Activated CD8-positive, alpha-beta memory T cell treated with anti-CD3 and anti-CD28 coated beads for 1 hour (primary cell): ENCODE measurements at regions not wholly inside any gene's neighbourhood (a gene's known extent, or its start where the extent isn't known, plus 50 kb on each side); places are given as distances from the start of the nearest gene placed in this dataset.

ENCODE experiments used
- DNase-seq, 2 donors: peaks; one replicate each; pipeline ENCODE4 v3.0.0-alpha.2; 2020; ENCODE audit warnings: low read depth in 1 of 2; ENCODE audit errors: extremely low read depth in 1 of 2

DNA sequence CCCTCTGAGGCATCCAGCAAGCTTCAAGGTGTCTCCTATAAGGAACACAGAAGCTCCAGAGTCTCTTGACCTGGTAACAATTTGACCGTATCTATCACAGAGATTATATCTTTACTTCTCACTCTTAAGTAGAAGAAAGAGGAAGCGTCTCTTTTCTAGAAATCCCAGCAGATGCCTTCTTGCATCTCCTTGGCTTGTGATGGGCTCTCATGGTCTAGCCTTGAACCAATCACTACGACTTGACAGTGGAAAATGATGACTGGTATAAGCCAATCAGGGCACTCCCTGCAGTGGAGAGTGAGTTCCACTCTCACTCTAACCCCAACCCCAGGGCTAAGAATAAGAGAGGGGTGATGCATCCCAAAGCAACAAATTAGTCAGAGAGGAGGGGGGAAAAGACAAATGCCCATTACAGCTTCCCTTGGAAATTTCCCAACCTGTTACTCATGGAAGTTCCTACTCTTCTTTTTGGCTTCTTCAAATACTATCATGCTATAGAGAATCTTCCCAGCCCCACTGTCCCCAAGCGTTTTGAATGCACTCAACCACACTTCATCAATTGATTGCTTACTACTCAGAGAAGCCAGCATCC lies 293.5 kb downstream of the MN1 start:
- no peak for DNase-seq

DNA sequence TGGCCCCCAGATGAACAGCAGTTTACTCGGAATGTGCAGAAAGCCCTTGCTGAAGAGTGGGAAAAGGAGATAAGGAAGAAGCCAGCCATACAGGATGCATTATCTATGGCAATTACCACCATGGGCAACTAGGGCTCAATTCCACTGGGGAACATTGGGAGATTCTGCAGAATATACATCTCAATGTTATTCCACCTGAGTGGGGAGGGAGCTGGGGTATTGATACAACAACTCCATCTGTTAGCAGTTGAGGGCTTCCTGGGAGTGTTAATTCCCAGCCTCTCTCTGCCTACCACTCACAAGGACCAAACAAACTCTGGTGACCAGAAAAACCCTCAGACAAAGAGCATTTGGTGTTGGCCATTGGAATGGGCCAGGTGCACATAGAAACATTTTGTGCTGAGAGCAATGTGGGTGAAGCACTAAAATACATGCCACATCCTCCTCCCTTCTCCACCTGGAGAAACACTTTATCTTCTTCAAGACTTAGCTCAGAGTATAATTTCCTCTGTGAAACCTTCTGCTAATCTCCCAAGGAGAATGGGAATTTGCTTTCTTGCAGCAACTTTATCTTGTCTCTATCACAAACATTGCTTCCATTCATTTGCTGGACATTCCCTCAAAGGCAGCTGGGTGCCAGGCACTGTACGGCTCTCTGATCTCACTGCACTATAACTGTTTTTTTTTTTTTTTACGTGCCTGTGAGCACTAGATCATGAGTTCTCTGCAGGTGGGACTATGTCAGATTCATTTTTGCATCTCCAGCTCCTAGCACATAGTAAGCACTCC lies 292.2 kb downstream of the MN1 start:
- DNase-seq = no peak

DNA sequence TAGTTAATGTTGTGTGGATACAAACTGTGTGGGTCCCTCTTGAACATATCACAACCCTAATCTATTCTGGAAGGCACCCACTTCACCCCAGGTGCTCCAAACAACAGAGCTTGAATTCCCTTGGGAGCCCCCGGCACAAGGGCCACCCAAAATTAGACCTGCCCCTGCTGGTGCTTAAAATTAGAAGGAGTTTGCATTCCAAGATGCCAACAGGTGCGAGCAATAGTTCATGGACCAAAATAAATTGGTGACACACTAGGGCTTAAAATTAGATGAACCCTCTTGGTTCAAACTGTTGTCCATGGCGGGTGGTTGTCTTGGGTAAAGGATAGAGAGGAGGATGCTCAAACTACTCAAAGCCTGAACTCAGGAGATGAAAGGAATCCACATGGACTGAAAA lies 291.5 kb downstream of the MN1 start:
- DNase-seq = no peak

DNA sequence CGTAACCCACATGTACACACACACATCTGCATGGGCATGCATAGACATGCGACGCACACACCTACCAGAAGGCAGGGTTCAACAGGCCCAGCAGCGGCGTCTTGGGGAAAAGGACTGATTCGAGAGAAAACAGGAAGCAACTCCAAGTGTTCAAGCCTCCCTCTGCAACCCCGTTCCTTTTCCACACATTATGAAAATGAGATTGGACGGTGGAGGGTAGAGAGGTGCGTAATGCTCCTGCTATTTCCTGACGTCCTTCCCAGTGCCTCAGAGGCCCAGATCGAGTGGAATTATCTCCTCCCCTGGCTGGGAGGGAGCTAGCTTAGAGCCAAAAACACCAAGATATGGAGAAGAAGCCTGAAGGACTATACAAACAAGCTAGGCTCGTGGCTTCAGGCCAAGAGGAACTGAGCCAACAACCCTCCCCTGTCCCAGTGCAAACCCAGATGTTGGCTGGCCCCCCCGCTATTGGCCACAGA lies 289.2 kb downstream of the MN1 start:
- no peak for DNase-seq

DNA sequence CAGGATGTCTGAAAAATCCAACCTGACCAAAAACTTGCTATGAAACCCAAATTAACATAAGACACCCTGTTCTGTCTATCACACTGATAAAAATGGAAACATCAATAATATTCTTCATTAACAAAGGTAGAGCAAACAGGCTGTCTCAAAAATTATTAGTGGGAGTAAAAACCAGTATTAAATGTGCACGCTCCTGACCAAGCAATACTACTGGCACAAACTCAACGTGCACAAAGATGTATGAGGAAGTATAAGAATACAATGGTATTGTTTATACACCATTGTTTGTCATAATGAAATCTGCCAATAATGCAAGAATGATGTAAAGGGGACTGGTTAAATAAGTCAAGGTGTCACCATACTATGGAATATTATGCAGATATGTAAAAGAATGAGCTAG lies 288.5 kb downstream of the MN1 start:
- no peak for DNase-seq

DNA sequence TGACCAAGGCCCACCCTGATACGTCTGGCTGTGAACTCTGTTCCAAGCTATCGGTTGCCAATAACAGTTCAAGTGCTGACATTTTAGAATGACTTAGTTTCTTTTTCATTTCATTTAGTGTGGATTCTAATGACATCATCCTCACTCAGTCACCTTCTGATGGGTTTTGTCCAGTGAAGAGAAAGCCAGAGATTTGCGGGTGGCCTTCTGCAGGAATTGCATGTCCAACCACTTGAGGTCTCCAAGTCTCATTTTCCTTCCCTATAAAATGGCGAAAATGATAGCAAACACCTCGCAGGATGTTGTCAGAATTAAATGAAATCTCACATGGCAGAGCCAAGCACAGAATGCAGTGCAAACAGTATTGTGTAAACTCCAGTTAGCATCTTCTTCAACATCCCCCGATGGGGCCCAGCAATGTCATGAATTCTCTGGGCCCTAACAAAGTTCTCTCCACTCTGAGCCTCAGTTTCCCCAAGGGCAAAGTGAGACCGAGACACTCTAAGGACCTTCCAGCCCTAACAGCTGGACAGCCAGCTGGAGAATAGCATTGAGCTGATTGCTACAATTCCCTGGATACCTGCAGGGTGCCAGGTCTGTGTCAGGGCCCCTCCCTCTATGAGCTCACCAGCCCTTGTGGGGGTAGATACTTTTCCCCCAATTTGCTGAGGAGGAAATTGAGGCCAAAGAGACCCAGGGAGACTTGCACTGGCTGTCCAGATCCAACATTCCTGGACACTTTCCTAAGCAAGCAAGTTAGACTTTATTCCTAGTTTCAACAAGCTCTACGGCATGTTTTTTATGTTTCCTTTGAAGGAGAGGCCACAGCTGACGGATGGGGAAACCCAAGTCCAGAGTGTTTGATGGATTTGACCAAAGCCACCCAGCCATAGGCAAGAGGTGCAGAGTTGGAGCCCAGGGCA lies 286.7 kb downstream of the MN1 start:
- DNase-seq = no peak

DNA sequence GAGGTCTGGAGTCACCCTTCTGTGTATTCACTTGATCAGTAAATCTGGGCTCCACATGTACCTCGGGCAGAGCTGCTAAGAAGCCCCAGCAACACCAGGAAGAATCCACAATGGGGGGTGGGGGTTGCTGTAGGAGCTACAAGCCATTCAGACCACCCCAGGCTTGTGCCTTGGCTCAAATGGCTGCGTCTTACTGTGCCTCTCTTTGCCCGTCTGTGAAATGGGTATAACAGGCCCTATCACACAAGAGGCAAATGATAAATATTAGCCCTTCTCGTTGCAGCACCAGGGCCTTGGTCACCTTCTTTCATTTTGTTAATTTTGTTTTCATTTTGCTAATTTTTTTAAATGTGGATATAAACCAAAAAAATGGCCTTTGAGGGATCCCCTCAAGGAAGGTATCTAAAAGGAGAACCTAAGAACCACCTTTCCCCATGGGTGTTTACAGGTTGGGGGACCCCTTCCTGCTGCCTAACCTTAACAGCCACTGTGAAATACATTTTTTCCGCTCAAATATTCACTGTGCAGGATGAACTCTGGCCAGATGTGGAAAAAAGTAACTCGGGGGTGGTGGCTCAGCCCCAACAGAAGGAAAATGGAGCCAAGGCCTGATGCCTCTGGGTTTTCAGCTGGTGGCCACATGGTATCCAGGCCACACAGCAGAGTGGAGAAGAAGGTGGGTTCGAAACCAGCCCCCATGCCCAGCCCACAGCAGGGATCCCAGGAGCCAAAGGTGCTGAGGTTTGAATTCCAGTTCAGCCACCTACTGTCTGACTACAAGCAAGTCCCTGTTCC lies 284.0 kb downstream of the MN1 start:
- no peak for DNase-seq

GRCh38 chr22:27518531-27519340 lies 282.8 kb downstream of the MN1 start:
- no peak for DNase-seq

GRCh38 chr22:27523711-27524110 lies 277.8 kb downstream of the MN1 start:
- no peak for DNase-seq

GRCh38 chr22:27525711-27526110 lies 275.8 kb downstream of the MN1 start:
- DNase-seq = no peak

DNA sequence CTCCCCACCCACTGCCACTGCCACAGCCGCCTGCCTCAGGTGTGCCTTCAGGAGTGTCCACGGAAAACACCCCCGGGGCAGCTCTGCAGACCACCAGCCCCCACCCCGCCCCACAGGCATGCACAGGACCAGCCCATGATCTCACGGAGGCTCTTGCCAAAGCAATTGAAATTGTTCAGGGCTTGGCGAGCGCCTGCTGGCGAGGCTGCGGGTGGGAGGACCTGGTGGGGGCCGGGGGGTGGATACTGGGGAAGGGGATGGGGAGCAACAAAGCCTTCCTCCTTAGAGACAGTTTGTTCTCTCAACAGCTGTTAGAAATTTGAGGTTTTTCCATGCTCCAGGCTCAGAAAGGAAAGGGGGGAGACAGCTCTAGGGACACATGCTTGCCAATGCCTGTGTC lies 274.7 kb downstream of the MN1 start:
- no peak for DNase-seq

DNA sequence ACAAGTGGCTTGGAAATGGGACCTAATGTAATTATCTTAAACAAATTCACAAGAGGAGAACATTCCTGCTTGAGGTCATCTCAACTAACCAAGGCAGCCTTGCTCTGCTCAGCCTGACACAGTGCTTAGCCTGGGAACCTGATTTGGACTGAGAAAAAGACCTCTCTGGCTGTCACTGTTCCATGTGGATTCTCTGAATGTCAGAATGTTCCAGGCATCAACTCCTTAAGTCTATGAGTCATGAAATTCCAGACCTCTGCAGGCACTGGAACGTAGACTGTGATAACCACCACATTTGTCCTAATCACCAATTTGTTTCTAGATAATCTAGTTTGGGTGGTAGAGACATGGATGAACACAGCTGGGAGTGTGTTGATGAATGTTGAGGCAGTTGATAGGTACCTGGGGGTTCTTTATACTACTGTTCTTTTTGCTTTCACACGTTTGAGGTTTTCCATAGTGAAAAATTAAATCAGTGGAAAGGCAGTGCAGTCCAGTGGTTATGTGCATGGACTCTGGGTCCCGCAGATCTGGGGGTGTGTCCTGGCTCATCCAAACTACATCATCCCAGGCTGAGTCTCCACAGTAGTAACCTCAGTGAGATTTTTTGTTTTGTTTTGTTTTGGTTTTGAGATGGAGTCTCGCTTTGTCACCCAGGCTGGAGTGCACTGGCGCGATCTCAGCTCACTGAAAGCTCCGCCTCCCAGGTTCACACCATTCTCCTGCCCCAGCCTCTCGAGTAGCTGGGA lies 269.6 kb downstream of the MN1 start:
- no peak for DNase-seq

DNA sequence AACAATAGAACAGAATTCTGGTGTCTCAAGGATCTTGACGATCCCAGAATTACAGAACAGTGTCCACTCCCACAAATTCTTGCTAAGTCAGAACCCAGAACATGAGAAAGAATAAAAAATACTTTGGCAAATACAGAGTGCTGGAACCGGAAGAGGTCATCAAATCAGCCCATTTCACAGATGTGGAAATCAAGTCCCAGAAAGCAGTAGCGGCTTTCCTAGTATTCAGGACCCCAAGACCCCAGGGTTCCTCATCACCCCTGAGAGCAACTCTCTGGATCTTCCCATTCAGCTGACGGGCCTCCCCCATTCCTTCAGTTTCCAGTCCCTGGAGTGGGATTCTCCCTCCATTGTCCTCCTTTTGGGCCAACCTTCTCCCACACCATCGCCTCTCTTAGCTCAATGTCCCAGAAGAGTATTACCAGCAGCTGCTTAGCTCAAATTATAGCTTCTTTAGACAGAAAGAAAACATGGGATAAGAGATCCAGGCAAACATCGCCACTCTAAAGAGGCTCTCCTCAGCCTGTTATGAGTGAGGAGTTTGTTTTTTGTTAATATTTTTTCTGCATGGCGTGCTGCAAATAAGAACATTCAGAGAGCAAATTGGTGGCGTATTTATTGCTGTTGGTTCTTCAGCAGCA lies 268.3 kb downstream of the MN1 start:
- DNase-seq = no peak

GRCh38 chr22:27534720-27535125 lies 266.8 kb downstream of the MN1 start:
- no peak for DNase-seq

DNA sequence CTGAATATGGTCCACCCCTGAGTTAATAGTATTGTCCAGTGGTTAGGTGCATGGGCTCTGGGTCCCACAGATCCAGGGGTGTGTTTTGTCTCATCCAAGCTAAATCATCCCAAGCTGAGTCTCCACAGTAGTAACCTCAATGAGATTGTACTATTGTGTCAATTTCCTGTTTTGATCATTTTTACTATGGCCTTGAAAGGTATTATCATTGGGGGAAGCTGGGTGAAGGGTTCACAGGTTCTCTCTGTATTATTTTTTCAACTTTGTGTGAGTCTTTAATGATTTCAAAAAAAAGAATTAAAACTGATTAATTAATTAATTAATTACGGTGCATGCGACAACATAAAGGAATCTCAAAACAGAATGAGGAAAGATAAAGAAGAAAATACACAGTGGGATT lies 266.1 kb downstream of the MN1 start:
- no peak for DNase-seq

GRCh38 chr22:27537501-27537900 lies 264.1 kb downstream of the MN1 start:
- DNase-seq = no peak

GRCh38 chr22:27538666-27539065 lies 262.9 kb downstream of the MN1 start:
- DNase-seq = no peak

DNA sequence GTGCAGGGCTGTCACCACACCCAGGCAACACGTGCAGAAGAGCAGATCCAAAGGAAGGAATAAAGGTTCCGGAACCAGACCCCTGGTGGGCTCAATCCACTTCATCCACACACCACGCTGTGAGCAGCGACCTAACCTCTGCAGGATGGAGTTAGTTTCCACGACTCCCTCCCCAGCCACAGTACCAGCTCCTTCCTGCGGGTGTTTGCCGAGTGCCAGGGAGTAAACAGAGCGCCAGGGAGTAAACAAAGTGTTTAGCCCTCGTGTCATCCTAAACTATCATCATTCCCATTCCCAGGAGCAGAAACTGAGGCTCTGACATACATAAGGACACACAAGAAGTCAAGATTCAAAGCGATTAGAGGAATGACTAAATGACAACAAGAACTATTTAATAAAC lies 261.3 kb downstream of the MN1 start:
- no peak for DNase-seq
